A673 (cell line): ENCODE measurements at regions not wholly inside any gene's neighbourhood (a gene's known extent, or its start where the extent isn't known, plus 50 kb on each side); places are given as distances from the start of the nearest gene placed in this dataset.

ENCODE experiments used
- CTCF ChIP-seq: fragments of 300-800, 200-600 bp; sonication (generic); conservative IDR thresholded peaks from 2 replicates; pipeline ENCODE4 v1.5.1; 2017; ENCODE audit warnings: low read depth, mild to moderate bottlenecking, antibody characterized with exemption, low read length, moderate library complexity, mixed read lengths
- EZH2 ChIP-seq: fragments of 200-600 bp; sonication (generic); IDR thresholded peaks from 2 replicates; pipeline ENCODE4 v1.6.1; 2017; ENCODE audit warnings: borderline replicate concordance, low read depth, mild to moderate bottlenecking, mixed read lengths, antibody characterized with exemption, low read length; ENCODE audit not compliant: poor library complexity, severe bottlenecking

- no peak for TF ChIP-seq CTCF
- TF ChIP-seq EZH2, result no peak
Measured at GRCh38 chr14:84767434-84767833, 762.5 kb upstream of the FLRT2 start.
